OCI-LY1 (cell line): ENCODE measurements at regions not wholly inside any gene's neighbourhood (a gene's known extent, or its start where the extent isn't known, plus 50 kb on each side); places are given as distances from the start of the nearest gene placed in this dataset.

Experiments
- EZH2 ChIP-seq: fragments of 200-600 bp; sonication (generic), shearing (Covaris generic); IDR thresholded peaks from 2 replicates; pipeline ENCODE4 v1.8.0; 2017; ENCODE audit warnings: borderline replicate concordance, mixed run types, mild to moderate bottlenecking, antibody characterized with exemption, low read length, moderate library complexity, mixed read lengths
- TF ChIP-seq, protein P1 (sequence below): fragments of 200-600 bp; sonication (generic), shearing (Covaris generic); IDR thresholded peaks from 2 replicates; pipeline ENCODE4 v1.5.1; 2017; ENCODE audit warnings: mild to moderate bottlenecking, antibody characterized with exemption, low read length, moderate library complexity, mixed read lengths

DNA sequence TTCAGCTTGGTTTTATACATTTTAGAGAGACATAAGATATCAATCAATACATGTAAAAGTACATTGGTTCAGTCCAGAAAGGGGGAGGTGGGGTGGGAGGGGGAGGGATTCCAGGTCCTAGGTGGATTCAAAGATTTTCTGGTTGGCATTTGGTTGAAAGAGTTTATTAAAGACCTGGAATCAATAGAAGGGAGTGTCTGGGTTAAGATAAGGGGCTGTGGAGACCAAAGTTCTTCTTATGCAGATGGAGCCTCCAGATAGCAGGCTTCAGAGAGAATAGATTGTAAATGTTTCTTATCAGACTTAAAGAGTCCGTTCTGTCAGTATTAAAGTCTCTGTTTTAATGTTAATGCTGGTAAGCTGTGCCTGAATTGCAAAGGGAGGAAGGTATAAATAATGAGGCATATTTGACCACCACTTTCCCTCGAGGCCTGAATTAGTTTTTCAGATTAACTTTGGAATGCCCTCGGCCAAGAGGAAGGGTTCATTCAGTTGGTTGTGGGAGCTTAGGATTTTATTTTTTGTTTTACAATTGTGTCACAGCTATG lies 169.9 kb downstream of the AASDH start:
- TF ChIP-seq EZH2, result no peak
- TF ChIP-seq, protein P1, sequence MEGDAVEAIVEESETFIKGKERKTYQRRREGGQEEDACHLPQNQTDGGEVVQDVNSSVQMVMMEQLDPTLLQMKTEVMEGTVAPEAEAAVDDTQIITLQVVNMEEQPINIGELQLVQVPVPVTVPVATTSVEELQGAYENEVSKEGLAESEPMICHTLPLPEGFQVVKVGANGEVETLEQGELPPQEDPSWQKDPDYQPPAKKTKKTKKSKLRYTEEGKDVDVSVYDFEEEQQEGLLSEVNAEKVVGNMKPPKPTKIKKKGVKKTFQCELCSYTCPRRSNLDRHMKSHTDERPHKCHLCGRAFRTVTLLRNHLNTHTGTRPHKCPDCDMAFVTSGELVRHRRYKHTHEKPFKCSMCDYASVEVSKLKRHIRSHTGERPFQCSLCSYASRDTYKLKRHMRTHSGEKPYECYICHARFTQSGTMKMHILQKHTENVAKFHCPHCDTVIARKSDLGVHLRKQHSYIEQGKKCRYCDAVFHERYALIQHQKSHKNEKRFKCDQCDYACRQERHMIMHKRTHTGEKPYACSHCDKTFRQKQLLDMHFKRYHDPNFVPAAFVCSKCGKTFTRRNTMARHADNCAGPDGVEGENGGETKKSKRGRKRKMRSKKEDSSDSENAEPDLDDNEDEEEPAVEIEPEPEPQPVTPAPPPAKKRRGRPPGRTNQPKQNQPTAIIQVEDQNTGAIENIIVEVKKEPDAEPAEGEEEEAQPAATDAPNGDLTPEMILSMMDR, result no peak
